A673 (cell line): ENCODE measurements at regions not wholly inside any gene's neighbourhood (a gene's known extent, or its start where the extent isn't known, plus 50 kb on each side); places are given as distances from the start of the nearest gene placed in this dataset.

Source experiments
- CTCF ChIP-seq: fragments of 300-800, 200-600 bp; sonication (generic); conservative IDR thresholded peaks from 2 replicates; pipeline ENCODE4 v1.5.1; 2017; ENCODE audit warnings: low read depth, mild to moderate bottlenecking, antibody characterized with exemption, low read length, moderate library complexity, mixed read lengths
- EZH2 ChIP-seq: fragments of 200-600 bp; sonication (generic); IDR thresholded peaks from 2 replicates; pipeline ENCODE4 v1.6.1; 2017; ENCODE audit warnings: borderline replicate concordance, low read depth, mild to moderate bottlenecking, mixed read lengths, antibody characterized with exemption, low read length; ENCODE audit not compliant: poor library complexity, severe bottlenecking

DNA sequence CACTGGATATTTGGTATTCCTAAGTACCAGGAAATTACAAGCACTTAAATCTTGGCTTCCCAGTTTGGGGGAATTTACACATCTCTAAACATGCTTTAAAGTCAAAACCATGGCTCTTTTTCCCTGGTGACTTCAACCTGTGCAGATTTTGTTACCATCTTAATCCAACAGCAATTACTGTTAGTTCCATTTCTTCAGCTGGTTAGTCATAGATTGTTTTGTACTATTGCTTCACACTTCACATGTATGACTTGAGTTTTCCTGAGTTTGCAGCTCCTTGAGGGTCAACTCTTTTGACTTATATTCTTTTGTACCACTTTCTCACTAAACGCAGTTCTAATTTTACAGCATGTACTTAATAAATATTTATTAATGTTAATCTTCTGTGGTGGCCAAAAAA, 203.4 kb upstream of the RND3 start:
- no peak for TF ChIP-seq CTCF
- TF ChIP-seq EZH2: no peak
